ENCODE measurements at regions not wholly inside any gene's neighbourhood (a gene's known extent, or its start where the extent isn't known, plus 50 kb on each side); places are given as distances from the start of the nearest gene placed in this dataset.

GRCh38 chr13:94776300-94776699 lies 64.0 kb upstream of the SOX21 start:
- H3K4me3 ChIP-seq (ENCODE audit: low read length), result no peak overlapping the region
- no peaks in the 10 kb centered on the region for H3K9me3 ChIP-seq (ENCODE audit: low read length)
- no peaks in the 10 kb centered on the region for H3K36me3 ChIP-seq (ENCODE audit: insufficient read depth, low read length)
- H3F3A ChIP-seq (ENCODE audit: insufficient read depth, low read length, poor library complexity, severe bottlenecking), result no peaks in the 10 kb centered on the region
- H3K9me2 ChIP-seq (ENCODE audit: insufficient read depth, low read length), result no peaks in the 10 kb centered on the region
- H4K20me1 ChIP-seq (ENCODE audit: insufficient read depth), result no peaks in the 10 kb centered on the region
- TF ChIP-seq REST (IDR thresholded peaks at IDR 0.05; ENCODE audit: borderline replicate concordance), result no peak
- TF ChIP-seq SMC3 (conservative IDR thresholded peaks at IDR 0.05; ENCODE audit: poor library complexity), result no peak
- no peak for TF ChIP-seq EZH2 (IDR thresholded peaks at IDR 0.05; ENCODE audit: borderline replicate concordance, insufficient read depth, low read length, poor library complexity, severe bottlenecking)
- TF ChIP-seq EP300 (conservative IDR thresholded peaks at IDR 0.05; ENCODE audit: poor library complexity, severe bottlenecking), result no peak
- TF ChIP-seq POLR2AphosphoS5 (IDR thresholded peaks at IDR 0.05), result no peak
- no peak for TF ChIP-seq RAD21 (conservative IDR thresholded peaks at IDR 0.05)
- no peak for TF ChIP-seq MXI1 (conservative IDR thresholded peaks at IDR 0.05; ENCODE audit: poor library complexity, severe bottlenecking)
- no peak for TF ChIP-seq CTCF (IDR thresholded peaks at IDR 0.05; ENCODE audit: poor library complexity, severe bottlenecking)
- no peak for TF ChIP-seq TAF1 (IDR thresholded peaks at IDR 0.05; ENCODE audit: low read depth)
- H2AFZ ChIP-seq (ENCODE audit: low read depth, low read length), result no peak overlapping the region
- H3K27me3 ChIP-seq (ENCODE audit: insufficient read depth, low read depth, low read length), result no peaks in the 10 kb centered on the region
- no peaks in the 10 kb centered on the region for H3K79me2 ChIP-seq (replicated peaks; ENCODE audit: insufficient read depth, low read length)
- no peak overlapping the region for H3K27ac ChIP-seq (ENCODE audit: low read length)
- H3K9ac ChIP-seq (ENCODE audit: low read length), result no peak overlapping the region
- H3K4me2 ChIP-seq (ENCODE audit: low read length), result no peak overlapping the region

GRCh38 chr13:94765814-94766213 lies 53.5 kb upstream of the SOX21 start:
- Histone ChIP-seq H3K79me2 (replicated peaks; ENCODE audit: insufficient read depth, low read length) (no peaks in the 10 kb centered on the region), H4K20me1 (ENCODE audit: insufficient read depth) (no peaks in the 10 kb centered on the region), H3K27ac (ENCODE audit: low read length) (no peak overlapping the region), H3K9me3 (ENCODE audit: low read length) (peaks cover 4% of the 10 kb centered on the region), H3K9me2 (ENCODE audit: insufficient read depth, low read length) (no peaks in the 10 kb centered on the region), H3K27me3 (ENCODE audit: insufficient read depth, low read depth, low read length) (no peaks in the 10 kb centered on the region), H3K9ac (ENCODE audit: low read length) (no peak overlapping the region), H3K36me3 (ENCODE audit: insufficient read depth, low read length) (no peaks in the 10 kb centered on the region), H3F3A (ENCODE audit: insufficient read depth, low read length, poor library complexity, severe bottlenecking) (no peaks in the 10 kb centered on the region), H3K4me2 (ENCODE audit: low read length) (no peak overlapping the region), H2AFZ (ENCODE audit: low read depth, low read length) (no peak overlapping the region), H3K4me3 (ENCODE audit: low read length) (no peak overlapping the region)
- TF ChIP-seq EP300 (conservative IDR thresholded peaks at IDR 0.05; ENCODE audit: poor library complexity, severe bottlenecking) (no peak), POLR2AphosphoS5 (IDR thresholded peaks at IDR 0.05) (no peak), RAD21 (conservative IDR thresholded peaks at IDR 0.05) (no peak), SMC3 (conservative IDR thresholded peaks at IDR 0.05; ENCODE audit: poor library complexity) (no peak), MXI1 (conservative IDR thresholded peaks at IDR 0.05; ENCODE audit: poor library complexity, severe bottlenecking) (no peak), CTCF (IDR thresholded peaks at IDR 0.05; ENCODE audit: poor library complexity, severe bottlenecking) (no peak), EZH2 (IDR thresholded peaks at IDR 0.05; ENCODE audit: borderline replicate concordance, insufficient read depth, low read length, poor library complexity, severe bottlenecking) (no peak), REST (IDR thresholded peaks at IDR 0.05; ENCODE audit: borderline replicate concordance) (no peak), TAF1 (IDR thresholded peaks at IDR 0.05; ENCODE audit: low read depth) (no peak)
